GM21526 (cell line): ENCODE measurements at regions not wholly inside any gene's neighbourhood (a gene's known extent, or its start where the extent isn't known, plus 50 kb on each side); places are given as distances from the start of the nearest gene placed in this dataset.

Experiments used
- ATAC-seq: cut with Tn5 transposase; IDR thresholded peaks from one replicate; pipeline ENCODE4 v1.9.1; 2021; ENCODE audit warnings: moderate library complexity; ENCODE audit not compliant: unreplicated experiment, low FRiP score

DNA sequence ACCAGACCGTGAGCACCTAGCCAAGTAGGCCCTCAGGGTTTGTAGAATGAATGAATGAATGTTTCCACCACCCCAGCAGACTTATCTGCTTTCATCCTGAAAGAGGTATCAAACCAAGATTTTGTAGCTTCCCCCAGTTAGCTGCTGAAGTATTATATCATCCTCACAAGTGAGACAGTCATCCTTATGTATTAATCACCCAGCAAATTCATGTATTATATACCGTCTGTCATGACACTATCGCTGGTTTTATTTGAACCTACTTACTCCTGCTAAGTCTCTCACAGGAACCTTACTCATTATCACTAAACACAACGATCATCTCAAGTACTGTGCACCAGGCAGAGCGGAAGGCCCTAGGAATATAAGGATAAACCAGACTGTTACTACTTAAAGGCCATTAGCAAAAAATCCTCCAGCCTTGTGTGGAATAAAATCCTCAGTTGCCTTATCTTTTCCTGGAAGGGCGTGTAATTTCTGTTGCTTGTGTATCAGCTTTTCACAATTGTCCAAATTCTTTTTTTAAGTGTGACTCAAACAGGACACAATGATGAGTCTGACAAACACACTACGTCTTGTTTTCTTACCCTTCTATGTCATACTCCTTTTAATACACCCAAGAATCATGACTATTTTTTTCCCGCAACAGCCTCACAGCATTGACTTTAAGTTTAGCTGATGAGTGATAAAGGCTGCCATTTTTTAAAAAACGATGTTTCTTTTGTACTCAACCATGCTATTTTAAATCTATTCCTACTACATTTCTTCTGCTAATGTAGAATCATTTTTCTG, 176.1 kb upstream of the KLF14 start:
- ATAC-seq: no peak

DNA sequence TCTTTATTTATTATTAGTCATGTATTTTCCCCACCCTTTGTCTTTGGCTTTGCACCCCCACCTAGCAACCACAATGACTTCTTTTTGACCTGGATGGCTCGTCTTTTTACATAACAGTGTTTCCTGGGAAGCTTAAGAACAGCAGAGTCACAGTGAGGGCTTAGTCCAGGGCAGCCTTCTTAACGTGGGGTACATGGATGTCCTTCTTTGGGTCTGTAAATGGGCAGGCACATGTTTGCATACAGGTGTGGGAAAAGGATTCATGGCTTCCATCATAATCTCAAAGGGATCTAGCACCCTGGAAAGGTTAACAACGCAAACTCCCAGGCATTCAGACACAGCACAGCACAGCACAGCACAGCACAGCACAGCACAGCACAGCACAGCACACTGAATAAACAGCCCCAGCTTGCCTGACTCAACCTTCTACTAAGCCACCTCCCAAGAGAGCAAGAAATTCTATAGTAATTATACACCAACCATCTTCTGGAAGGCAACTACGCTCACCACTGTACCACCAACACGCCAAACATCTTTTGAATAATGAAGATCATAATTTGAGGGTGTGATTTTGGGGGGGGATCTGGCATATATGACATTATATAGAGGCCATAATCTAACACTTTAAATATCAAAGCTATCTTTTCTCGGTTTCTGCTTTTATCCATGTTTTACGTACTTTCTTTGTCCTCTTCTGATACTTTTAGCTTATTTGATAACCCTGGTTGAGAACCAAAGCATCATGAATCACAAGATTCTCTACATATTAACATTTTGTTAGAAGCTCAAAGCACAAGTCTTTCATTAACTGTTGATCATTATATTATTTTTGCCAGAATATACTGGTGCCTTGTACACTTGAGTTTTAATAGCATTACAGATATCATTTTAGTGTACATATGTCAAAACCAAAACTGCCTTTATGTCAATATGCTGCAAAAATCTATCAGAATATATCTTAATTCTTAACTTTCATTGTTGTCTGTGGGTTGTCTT, 177.2 kb upstream of the KLF14 start:
- no peak for ATAC-seq

DNA sequence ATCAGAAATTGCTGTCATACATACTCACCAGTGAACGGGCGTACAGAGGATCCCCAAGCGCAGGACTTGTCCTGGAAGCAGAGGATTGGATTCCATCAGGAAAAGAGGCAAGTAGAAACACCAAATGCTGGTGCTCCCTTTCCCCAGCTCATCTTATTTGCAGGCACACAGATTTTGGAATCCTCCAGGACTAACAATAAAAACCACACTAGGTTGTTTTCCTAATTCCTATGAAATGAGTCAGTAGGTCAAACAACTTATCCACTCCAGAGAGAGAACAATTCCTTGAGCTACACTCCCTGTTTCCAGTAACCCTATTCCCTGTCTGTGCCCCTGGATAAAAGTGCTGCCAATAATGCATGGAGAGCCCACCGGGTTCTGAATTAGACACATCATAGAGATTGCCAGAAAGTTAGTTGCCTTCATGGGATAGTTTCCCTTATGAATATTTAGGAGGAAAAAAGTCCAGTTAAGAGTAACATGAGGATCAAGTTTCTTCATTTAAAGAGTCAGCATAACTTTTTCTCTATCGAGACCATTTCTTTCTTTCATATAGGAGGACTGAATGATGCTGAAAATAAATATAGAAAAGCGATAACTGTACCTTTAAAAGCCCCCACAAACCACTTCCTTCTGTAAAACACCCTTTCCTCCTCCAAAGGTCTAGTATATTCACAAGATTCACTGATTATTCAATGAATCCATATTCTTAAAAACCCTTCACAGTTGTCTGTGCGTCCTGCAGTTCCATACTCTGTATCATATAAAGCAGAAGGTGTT, 178.3 kb upstream of the KLF14 start:
- ATAC-seq: no peak

DNA sequence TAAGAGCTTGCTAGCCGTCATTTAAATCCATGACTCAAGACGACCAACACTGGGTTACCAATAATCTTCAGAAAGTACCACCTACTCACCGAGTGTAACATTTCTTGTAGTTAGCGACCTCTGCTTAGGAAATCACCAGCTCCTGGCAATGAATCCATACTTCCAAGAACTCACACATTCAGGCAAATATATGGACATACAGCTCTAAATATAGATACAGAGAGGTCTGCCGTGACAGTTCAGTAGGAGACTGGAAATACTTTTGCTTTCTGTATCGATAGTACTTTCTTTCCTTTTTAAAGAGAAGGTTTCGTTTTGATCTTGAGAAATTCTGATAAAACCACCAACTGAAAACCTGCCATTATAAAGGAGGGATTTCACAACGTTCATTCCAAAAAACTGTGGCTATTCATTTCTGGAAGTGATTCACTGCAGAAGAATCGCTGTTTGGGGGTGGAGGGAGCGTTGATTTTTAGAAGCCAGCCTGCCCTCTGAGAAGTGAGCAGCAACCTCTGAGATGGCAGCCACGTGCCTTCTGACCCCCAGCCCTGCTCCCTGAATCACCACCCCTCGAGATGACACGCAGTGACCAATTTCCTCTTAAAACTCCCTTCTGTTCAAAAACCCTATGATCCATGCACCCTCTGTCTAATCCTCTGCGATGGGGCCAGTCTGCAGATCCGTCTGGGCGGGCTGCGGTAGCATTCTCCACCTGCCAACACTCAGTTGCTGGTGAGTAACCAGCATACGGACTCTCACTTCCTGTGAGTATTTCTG, 179.0 kb upstream of the KLF14 start:
- ATAC-seq: peak; percentile 72

DNA sequence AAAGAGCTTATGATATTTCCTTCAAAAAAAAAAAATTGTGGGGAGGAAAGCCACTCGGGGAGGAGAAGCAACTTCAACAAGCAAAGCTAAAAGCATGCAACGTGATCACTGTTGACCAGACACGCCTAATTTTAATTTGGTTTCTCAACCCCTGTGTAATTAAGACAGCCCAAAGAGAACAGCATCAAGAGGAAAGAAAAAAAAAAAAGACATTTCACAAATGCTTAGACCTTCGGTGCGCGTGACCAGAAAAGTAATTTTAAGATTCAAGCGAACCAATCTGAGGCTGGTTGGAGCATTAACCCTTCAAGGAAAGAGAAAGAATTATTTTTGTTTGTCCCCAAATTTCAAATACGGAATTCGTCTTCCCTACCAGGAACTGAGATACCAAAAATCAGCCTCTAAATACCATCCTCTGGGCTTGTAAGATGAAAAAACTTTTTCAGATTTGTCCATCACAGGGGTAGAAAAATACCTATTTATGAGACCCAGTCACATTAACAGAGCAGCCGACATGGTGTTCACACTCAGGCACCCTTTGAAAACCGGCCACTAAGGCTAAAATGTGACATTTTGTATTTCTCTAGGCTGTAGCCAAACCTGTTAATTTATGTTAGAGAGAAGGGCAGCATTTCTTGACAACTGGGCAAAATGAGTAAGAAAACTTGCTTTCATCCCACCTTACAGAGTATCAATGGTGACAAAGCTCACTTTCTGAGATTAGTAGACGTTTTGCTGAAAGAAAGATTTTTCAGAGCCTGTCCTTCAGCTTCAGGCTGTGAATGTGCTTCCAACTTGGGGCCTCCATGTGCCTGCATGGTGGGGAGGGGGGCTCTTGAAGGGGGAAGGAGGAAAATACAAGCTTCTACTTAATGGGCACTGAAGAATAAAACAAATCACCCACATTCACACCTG, 179.9 kb upstream of the KLF14 start:
- no peak for ATAC-seq

DNA sequence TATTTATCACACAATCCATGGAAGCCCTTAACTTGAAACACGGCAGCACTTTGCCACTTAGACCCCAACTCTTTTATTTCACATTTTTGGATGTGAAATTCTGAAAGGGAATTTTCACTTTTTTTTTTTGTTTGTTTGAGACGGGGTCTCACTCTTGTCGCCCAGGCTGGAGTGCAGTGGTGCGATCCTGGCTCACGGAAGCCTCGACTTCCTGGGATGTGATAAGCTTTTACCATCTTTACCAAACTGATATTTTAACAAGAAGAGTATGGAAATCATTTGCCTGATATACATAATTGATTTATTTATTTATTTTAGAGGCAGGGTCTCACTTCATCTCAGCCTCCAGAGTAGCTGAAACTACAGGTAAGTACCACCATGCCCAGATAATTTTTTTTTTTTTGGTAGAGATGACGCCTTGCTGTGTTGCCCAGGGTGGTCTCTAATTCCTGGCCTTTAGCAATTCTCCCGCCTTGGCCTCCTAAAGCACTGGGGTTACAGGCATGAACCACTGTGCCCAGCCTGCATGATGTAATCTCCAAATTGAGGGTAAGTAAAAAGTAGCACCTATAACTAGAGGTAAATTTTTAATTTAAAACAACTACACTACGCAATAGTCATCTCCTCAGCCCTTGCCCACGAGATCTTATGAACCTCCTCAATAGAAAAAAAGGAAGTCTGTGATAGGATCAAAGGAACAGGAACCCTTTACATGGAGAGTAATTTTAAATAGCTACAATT, 180.7 kb upstream of the KLF14 start:
- ATAC-seq: no peak

DNA sequence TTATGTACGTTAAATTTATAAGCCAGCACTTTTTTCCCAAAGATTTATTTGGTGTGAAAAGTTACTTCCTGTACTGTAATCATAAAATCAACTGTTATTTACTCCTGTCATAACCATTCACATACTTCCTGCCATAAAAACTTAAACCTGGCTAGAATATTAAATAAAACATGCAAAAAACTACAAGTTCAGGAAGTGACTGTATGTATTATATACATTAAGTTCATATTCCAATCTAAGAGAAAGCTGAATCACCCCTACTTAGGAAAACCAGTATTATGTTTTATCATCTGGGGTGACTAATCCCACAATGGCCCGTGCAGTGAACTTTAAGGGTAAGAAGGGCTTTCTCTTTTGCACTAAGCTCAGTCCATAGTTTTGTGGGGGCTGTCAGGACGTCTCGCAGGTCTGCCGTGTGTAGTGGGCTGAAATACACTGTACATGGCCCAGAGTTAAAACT, 183.7 kb upstream of the KLF14 start:
- no peak for ATAC-seq

DNA sequence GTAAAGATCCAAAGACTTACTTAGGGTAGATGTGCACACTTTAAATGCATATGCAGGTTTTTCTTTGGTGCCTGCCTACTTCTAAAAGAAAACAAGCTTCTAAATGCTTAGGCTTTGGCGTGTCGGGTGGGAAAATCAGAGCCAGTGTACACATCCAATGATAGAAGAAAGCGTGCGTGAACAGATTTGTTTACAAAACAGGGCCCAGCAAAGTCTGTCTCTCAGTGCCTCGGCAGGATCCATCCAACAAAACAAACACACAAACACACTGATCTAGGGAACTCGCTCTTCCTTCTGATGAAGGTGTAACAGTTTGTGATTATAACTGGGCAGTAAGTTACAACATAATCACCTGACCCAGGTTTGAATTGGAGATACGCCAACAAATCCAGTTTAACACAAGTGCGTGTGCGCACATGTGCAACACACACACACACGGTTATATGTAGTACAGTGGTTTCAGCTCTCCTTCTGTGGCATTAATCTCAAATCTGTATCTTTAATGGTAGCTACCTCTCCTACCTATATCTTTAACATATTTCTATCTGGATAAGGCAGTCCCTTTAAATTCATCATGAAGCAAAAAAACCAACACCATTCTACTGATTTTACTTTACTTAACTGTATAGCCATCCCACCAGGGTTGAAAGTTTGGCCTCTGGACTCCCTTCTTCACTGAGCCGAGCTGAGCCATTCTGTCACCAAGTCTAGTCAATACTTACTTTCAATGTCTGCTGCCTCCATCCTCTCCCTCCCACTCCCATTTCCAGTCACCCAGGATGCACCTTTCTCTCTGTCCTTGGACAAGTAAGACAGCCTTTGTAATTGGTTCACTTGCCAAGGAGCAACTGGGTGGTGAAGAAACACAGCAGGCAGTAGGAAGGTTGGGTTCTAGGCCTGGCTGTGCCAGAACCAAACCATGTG, 184.4 kb upstream of the KLF14 start:
- ATAC-seq: no peak

DNA sequence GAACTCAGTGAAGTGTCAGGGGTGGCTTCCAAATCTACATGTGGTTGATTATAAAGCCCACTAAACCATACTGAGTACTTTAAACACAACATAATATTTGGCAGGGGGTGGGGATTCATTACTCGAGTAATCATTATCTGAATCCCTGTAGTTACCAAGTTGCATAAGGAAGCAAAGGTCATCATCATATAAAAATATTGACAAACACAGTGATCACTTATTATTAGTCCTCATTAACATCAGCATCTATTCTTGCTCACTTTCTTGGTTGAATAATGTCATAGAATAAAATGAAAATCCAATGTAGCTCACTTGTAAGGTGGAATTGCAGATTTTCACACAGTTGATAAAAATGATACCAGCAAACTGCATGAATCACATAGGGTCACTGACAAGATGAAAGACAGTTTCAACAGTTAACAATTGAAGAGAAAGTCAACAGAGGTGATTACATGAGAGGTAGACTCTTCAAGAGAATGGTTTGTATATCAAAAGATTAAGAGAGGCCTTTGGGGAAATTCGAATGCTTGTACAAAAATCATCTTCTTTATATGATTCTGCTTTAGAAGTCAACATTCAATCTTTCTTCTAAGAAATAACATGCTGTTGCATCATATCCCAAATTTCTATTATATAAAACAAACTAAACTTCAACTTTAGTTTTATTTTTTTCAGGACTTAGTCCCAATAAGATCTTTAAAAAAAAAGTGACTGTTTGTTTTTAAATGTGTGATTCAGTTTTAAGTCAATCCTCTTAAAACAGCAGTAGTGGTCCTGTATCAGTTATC, 185.5 kb upstream of the KLF14 start:
- no peak for ATAC-seq

DNA sequence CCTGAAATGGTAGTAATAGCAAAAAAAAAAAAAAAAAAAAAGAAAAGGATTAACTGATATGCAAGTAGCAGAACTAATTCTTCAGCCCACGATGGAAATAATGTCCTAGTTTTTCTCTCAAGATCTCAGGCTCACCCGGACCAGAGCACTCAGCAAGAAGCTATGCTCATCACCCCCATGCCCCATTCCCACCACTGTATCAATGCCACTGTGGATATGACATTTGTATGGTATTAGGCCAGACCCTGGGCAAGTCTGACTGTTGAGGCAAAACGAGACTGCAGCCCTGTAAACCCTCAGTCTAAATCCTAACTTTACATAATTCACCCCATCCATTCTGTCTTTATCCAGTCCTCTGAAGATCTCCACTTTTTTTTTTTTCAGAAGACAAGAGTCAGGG, 186.1 kb upstream of the KLF14 start:
- no peak for ATAC-seq

DNA sequence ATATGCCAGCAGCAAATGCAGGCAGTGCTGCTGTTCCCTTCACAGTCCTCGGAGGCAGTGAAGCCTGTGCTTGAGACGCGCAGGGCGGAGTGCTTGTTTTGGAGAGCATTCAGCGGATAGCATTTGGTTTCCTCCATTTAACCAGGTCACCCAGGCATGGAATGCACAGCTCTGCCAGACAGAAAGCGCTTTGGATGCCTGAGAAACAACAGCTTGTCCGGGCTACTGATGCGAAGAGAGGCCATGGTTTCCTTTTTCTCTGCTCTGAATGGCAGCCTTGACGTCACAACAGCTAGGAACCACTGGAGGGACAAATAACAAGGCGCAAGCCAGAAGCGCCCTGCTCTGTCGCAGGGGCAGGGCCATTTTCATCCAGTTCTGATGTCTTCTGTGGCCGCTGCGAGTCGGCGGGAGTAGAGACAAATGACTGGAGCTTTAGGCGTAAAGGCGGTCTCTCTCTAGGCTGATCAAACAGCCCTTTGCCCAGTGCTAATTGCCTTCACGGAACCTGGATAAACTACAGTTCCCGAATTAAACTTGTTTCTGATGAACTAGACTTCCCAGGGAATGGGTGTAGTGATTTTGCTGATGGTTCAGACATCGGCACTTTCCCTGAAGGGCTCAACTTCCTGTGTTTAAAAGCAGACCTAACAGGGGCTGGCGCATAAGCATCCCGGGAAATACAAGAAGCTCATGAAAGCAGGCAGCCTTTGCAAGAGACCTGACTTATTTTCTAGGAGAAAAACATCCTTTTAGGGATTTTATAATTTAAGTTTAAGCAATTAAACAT, 187.6 kb upstream of the KLF14 start:
- ATAC-seq: no peak

DNA sequence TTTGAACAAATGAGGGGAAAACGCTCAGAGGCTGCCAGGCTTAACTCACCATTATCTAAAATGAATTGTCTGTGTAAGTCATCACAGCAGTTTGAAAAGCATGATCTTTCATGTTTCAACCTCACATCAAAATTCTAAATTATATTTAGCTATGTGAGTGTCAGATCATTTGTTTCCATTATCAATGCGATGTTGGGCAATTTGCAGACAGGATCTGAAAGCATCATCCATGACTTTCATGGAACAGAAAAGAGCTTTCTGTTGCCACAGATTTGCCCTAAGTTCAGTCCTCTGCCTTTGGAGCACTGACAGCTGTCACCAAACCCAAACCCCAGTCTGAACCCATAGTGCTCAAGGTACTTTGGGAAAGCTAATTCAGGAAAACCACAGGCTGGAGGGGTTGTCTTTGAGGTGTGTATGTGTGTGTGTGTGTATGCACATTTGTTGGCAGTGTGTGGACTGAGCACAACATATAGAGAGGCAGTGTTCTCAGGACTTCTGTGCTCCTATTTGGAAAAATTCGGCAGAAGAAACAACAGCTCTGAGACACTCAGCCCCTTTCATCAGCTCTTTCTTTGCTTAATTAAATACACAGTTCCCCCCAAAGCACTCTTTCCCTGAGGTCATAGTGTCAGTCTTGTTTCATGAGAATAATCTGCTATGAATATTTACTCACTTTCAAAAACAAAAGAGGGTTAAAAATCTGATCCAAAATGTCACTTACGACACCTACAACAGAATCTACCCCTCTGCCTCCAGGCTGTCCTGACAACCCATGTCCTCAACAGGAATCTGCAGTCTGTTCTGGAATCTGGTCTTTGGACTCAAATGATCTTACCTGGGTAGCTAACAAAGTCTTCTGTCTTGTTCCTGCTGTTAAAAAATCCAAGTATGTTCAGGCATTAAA, 188.5 kb upstream of the KLF14 start:
- ATAC-seq: no peak

DNA sequence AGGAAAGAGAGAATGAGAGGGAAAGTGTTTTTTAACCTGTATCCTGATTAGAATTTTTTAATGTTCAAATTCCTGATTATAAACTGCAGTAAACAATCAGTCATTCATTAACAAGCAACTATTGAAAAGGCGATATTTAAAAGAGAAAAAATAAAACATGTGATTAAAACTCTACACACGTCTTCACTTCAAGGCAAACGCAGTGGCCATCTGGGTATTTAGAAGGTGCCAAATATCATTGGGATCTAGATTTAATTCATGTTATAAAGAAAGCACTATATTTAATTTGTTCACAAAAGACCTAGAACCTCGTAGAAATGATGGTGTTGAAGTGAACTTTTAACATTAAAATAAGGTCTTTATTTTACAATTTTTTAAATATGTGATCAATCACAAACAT, 189.4 kb upstream of the KLF14 start:
- ATAC-seq: no peak

DNA sequence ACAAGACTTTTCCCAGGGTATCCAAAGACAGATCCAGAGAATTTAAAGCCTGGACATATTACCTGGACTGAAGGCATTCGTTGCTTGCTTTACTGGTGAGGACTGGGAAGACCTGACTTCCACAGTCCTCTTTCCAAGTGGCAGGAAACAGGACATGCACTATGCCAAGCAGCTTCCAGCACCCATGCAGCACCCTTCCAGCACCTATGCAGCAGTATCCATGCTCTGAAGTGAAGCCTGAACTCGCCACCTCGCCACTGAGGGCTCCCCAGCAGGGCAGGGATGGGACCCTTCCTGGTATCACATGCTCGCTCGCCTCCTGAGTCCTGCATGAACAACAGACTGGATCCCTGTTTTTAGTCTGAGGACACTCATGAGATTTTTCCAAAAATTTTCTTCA, 189.9 kb upstream of the KLF14 start:
- no peak for ATAC-seq
